ENCODE measurements at regions not wholly inside any gene's neighbourhood (a gene's known extent, or its start where the extent isn't known, plus 50 kb on each side); places are given as distances from the start of the nearest gene placed in this dataset.

DNA sequence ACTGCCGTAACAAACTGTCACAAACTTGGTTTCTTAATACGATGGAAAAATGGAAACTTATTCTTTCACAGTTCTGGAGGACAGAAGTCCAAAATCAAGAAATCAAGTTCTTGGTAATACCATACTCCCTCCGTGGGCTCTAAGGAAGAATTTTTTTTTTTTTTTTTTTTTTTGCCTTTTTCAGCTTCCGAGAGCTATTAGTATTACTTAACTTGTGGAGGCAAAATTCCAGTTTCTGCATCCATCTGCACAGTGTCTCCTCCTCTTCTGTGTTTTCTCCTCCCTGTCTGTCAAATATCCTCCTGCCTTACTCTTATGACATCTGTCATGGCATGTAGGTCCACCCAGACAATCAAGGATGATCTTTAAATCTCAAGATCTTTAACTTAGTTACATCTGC, 426.6 kb downstream of the SPRY1 start:
- TF ChIP-seq YY1 (IDR thresholded peaks at IDR 0.05; ENCODE audit: insufficient read depth, insufficient read length): no peak
- TF ChIP-seq ZNF274 (IDR thresholded peaks at IDR 0.05; ENCODE audit: low read depth, low read length): no peak

Data from NT2/D1 (cell line).